ENCODE measurements at regions not wholly inside any gene's neighbourhood (a gene's known extent, or its start where the extent isn't known, plus 50 kb on each side); places are given as distances from the start of the nearest gene placed in this dataset.
"Not testable (repeated sequence)": the region's sequence is repeated elsewhere in the genome, so short reads cannot be mapped to it uniquely, and the experiment has no call there.

DNA sequence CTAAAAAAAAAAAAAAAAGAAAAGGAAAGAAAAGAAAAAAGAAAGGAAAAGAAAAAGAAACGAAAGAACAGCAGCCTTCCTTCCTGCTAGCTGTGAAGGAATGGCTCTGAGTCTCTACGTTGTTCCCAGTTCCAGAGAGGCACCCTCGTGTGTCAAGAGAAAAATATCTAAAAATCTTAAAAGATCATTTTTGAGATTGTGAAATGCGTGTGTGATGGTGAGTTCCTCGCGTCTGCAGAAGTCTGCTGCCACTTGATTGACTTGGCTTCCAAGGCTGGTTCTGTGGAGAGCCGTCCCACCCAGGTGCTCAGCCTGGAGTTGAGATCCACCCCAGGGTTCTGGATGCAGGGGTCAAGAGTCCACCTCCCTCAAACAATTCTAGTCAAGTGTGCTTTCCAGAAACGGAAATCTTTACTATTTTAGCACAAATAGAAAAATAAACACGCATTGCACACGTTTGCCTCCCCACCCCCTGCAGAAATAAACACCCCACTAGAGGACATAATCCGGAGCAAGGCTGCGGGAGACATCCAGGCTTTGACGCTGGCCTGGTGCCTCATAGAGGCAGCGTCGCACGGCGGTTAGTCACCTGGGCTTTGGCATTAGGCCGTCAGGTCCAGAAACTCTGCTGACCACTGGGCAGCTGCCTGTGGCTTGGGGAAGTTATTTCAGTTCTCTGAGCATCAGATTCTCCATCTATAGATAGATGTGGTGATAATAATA, 265.4 kb downstream of the FAM43A start:
- DNase-seq (ENCODE audit: low spot score) = no peak

DNA sequence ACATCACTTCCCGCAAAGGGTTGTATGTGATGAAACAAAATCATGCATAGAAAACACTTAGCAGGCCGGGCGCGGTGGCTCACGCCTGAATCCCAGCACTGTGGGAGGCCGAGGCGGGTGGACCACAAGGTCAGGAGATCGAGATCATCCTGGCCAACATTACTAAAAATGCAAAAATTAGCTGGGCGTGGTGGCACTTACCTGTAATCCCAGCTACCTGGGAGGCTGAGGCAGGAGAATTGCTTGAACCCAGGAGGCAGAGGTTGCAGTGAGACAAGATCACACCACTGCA, 265.9 kb downstream of the FAM43A start:
- DNase-seq (ENCODE audit: low spot score) = not testable (repeated sequence)

- DNase-seq (ENCODE audit: low spot score) = no peak
These were observed 266.4 kb downstream of the FAM43A start for GRCh38 chr3:194951931-194952582.

- DNase-seq (ENCODE audit: low spot score) = no peak
These were observed 267.2 kb downstream of the FAM43A start for GRCh38 chr3:194952841-194953241.

DNA sequence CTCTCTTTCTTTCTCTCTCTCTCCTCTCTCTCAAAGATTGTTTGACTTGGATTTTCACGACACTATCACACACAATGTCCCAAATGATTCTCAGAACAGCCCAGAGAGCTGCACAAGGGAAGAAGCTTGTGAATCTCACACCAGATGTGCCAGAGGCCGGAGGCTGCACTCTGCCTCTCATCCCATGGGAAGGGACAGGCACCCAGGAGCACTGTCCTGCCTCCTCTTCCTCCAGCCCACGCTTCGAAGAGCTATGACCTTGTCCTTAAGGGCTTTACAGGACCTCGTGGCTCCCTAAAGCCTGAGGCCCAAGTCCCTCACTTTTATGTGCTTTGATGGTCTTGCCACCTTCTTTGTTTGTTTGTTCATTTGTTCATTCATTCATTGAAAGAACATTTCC, 267.6 kb downstream of the FAM43A start:
- DNase-seq (ENCODE audit: low spot score) = no peak

DNA sequence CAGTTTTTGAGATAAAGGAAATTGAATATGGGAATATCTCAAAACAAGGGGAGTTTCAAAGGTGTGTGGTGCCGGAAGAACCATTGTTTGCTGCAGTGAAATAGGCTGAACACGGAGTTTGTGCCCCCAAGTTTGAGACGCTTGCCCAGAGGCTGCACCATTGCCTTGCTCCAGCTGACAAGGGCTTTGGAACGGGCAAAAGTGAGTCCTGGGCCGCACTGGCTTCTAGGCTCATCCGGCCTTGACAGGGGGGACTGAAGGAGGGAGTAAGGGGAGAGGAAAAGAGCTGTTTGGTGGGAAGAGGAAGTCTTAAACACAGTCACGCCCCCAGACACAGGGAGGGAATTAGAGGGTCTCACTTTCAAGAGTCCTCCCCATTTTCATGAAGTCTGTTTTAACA, 269.9 kb downstream of the FAM43A start:
- no peak for DNase-seq (ENCODE audit: low spot score)

- DNase-seq (ENCODE audit: low spot score) = no peak
These were observed 270.5 kb downstream of the FAM43A start for GRCh38 chr3:194955979-194956696.

GRCh38 chr3:194956697-194957396, 271.2 kb downstream of the FAM43A start:
- no peak for DNase-seq (ENCODE audit: low spot score)

GRCh38 chr3:194957743-194958240, 272.1 kb downstream of the FAM43A start:
- DNase-seq (ENCODE audit: low spot score) = no peak

- DNase-seq (ENCODE audit: low spot score) = no peak
These were observed 273.5 kb downstream of the FAM43A start for GRCh38 chr3:194959217-194959616.

DNA sequence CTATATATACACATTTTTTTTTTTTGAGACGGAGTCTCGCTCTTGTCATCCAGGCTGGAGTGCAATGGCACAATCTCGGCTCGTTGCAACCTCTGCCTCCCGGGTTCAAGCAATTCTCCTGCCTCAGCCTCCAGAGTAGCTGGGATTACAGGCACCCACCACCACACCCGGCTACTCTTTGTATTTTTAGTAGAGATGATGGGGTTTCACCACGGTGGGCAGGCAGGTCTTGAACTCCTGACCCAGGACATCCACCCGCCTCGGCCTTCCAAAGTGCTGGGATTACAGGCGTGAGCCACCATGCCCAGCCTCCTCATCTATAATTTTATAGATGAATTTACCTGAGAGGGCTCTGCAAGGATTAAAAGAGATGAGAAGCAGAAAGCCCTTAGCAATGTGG, 274.0 kb downstream of the FAM43A start:
- not testable (repeated sequence) for DNase-seq (ENCODE audit: low spot score)

DNA sequence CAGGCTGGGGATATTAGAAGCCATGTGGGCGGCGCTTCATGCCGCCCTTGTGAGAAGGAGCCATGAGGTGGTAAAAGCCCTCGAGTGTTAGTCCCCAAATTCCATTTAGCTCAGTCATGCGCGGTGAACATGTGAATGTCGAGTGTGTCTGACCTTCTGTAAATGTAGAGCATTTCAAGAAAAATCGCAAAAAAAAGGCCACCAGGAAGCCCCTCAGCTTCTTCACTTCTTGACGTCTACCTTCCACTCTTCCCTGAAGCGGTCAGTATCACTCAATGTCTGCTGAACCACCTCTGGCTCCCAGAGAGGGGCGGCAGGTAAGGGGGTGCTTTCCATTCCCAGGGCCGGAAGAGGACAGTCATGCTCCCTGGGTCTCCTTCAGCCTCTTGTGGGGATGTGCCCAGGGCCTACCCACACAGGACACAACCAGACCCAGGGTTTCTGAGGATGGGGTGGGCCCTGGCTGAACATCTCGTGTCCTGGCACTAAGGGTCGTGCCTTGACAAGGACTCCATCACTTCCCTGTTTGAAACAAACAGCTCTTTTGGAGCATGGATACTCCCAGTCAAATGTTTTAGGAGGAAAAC, 274.9 kb downstream of the FAM43A start:
- no peak for DNase-seq (ENCODE audit: low spot score)

- no peak for DNase-seq (ENCODE audit: low spot score)
These were observed 275.5 kb downstream of the FAM43A start for GRCh38 chr3:194961149-194961548.

DNA sequence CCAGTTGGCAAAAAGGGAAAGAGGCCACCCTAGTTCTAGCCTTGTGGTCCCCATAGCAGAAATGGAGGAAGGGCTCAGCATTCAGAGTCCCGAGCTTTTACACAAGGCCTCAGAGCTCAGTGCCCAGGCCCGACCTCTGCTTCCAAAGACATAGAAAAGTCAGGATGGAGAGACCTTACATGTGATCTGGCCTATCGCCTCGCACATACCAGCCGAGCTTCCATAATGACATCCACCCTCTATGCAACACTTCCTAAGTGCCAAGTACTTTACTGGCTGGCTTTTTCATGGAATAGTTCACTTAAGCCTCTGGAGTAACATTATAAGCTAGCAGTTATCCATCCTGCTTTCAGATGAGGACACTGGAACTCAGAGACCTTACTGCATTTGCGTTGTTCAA, 275.9 kb downstream of the FAM43A start:
- DNase-seq (ENCODE audit: low spot score) = no peak

DNA sequence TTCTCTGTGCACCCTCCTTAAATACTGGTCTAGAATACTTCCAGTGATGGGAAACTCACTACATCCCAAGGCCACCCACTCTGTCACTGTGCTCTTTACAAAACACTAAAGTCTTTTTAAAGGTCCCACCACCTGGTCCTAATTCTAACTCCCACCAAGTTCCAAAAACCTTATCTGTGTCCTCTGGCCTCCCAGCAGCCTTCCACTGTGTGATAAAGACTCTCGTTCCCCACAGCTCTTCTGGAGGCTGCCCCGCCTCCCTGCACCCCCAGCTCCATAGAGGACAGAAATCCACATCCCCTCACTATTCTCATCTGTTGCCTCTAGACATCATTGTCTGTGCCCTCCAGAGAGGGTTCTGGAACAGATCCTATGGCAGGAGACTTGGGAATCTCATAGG, 276.4 kb downstream of the FAM43A start:
- no peak for DNase-seq (ENCODE audit: low spot score)

- DNase-seq (ENCODE audit: low spot score) = no peak
These were observed 279.1 kb downstream of the FAM43A start for GRCh38 chr3:194964809-194965208.

GRCh38 chr3:194967151-194968117, 281.8 kb downstream of the FAM43A start:
- DNase-seq (ENCODE audit: low spot score) = no peak

GRCh38 chr3:194970066-194970465, 284.4 kb downstream of the FAM43A start:
- no peak for DNase-seq (ENCODE audit: low spot score)

DNA sequence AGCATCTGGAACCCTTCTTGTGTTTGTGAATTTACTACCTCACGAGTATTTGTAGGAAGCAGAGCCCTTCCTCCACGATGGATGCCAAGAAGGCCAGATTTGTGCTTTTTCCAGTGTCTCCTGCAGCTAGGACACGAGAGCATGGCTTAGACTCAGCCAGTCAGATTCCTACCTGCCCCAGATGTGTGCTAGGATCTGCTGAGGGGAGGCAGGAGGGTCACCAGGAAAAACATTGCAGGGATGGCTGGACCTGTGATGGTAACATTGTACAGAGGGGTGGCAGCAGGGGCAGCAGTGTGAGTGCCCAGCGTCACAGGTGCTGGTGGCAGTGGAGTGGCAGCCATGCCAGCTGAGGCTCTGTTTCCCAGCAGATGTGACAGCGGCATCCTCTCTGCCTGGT, 285.3 kb downstream of the FAM43A start:
- no peak for DNase-seq (ENCODE audit: low spot score)

- no peak for DNase-seq (ENCODE audit: low spot score)
These were observed 286.3 kb downstream of the FAM43A start for GRCh38 chr3:194971965-194972364.

DNA sequence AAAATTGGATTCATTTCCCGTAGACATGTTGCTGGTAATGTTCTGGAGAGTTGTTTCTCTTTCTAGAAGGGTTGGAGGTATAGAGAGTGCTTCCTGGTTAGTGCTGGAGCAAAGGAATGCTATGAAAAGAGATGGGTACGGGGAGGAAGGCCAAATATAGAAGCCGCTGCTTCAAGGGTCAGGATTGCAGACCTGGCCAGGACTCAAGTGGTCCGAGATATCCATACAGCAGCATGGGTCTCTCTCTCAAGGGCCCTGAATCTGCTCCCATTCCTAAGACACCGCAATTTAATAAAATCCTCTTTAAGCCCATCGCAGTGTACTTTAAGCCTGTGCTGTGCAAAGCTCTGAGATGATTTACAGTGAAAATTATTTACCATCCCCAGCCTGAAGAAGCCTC, 287.0 kb downstream of the FAM43A start:
- DNase-seq (ENCODE audit: low spot score) = no peak
